ENCODE measurements at regions not wholly inside any gene's neighbourhood (a gene's known extent, or its start where the extent isn't known, plus 50 kb on each side); places are given as distances from the start of the nearest gene placed in this dataset.

GRCh38 chr1:82549841-82550240 lies 749.1 kb downstream of the ADGRL2 start:
- no peak for TF ChIP-seq CTCF (IDR thresholded peaks at IDR 0.05; ENCODE audit: low read depth, low read length)
- no peak for DNase-seq (ENCODE audit: extremely low read depth, low read depth)

- no peak for TF ChIP-seq CTCF (IDR thresholded peaks at IDR 0.05; ENCODE audit: low read depth, low read length)
- no peak for DNase-seq (ENCODE audit: extremely low read depth, low read depth)
Observed at GRCh38 chr1:82542766-82543165, 742.0 kb downstream of the ADGRL2 start.

- no peak for TF ChIP-seq CTCF (IDR thresholded peaks at IDR 0.05; ENCODE audit: low read depth, low read length)
- no peak for DNase-seq (ENCODE audit: extremely low read depth, low read depth)
Observed at GRCh38 chr1:82542141-82542540, 741.4 kb downstream of the ADGRL2 start.

- peak; percentile 4 for DNase-seq (ENCODE audit: extremely low read depth, low read depth)
- TF ChIP-seq CTCF (IDR thresholded peaks at IDR 0.05; ENCODE audit: low read depth, low read length): no peak
Observed at GRCh38 chr1:82540006-82540405, 739.3 kb downstream of the ADGRL2 start.

- no peak for TF ChIP-seq CTCF (IDR thresholded peaks at IDR 0.05; ENCODE audit: low read depth, low read length)
- DNase-seq (ENCODE audit: extremely low read depth, low read depth): peak; percentile 37
Observed at GRCh38 chr1:82538876-82539275, 738.1 kb downstream of the ADGRL2 start.

GRCh38 chr1:82534996-82535395 lies 734.3 kb downstream of the ADGRL2 start:
- DNase-seq (ENCODE audit: extremely low read depth, low read depth): no peak
- TF ChIP-seq CTCF (IDR thresholded peaks at IDR 0.05; ENCODE audit: low read depth, low read length): no peak

- no peak for TF ChIP-seq CTCF (IDR thresholded peaks at IDR 0.05; ENCODE audit: low read depth, low read length)
- DNase-seq (ENCODE audit: extremely low read depth, low read depth): no peak
Observed at GRCh38 chr1:82525378-82525777, 724.6 kb downstream of the ADGRL2 start.

Data from AG09319 (cell line).